Activated CD4-positive, alpha-beta T cell treated with anti-CD3 and anti-CD28 coated beads, Interleukin-2, amount 10 ng/mL, durations not matched to agents 24 days and 14 days (primary cell): ENCODE measurements at regions not wholly inside any gene's neighbourhood (a gene's known extent, or its start where the extent isn't known, plus 50 kb on each side); places are given as distances from the start of the nearest gene placed in this dataset.
"Not testable (repeated sequence)": the region's sequence is repeated elsewhere in the genome, so short reads cannot be mapped to it uniquely, and the experiment has no call there.

ENCODE experiments used
- DNase-seq: peaks from one replicate; pipeline ENCODE4 v3.0.0; 2022
- H3K27ac Mint-ChIP-seq: one replicate; pipeline ENCODE4 v1.8.0; 2022; ENCODE audit warnings: mild to moderate bottlenecking, mixed read lengths
- H3K27me3 Mint-ChIP-seq: one replicate; pipeline ENCODE4 v1.8.0; 2022; ENCODE audit warnings: mixed read lengths
- H3K36me3 Mint-ChIP-seq: one replicate; pipeline ENCODE4 v1.8.0; 2022; ENCODE audit warnings: low read depth, mild to moderate bottlenecking, mixed read lengths
- H3K4me1 Mint-ChIP-seq: one replicate; pipeline ENCODE4 v1.8.0; 2021; ENCODE audit warnings: mixed read lengths
- H3K4me3 Mint-ChIP-seq: one replicate; pipeline ENCODE4 v1.8.0; 2022; ENCODE audit warnings: mild to moderate bottlenecking, moderate library complexity, mixed read lengths
- H3K9me3 Mint-ChIP-seq: one replicate; pipeline ENCODE4 v1.8.0; 2021; ENCODE audit warnings: mixed read lengths
- intact Hi-C: fragments of 100-400 bp; cut with micrococcal nuclease; formaldehyde crosslinking; loops from one replicate; pipeline ENCODE4 v1.15.1; 2023

GRCh38 chr9:86639899-86640379 is 285.7 kb upstream of the TUT7 start:
- Mint-ChIP-seq H3K36me3 (no peaks in the 10 kb centered on the region), H3K27ac (no peak overlapping the region), H3K4me1 (no peaks in the 10 kb centered on the region), H3K27me3 (peaks cover 8% of the 10 kb centered on the region), H3K9me3 (no peaks in the 10 kb centered on the region), H3K4me3 (no peak overlapping the region)
- intact Hi-C loops = no loop called here
- DNase-seq = no peak

- H3K27me3 Mint-ChIP-seq = peaks cover 8% of the 10 kb centered on the region
- DNase-seq = no peak
- no peaks in the 10 kb centered on the region for H3K4me1 Mint-ChIP-seq
Measured at GRCh38 chr9:86639287-86639686, 285.1 kb upstream of the TUT7 start.

GRCh38 chr9:86638109-86638508 is 283.9 kb upstream of the TUT7 start:
- Mint-ChIP-seq H3K9me3 (no peaks in the 10 kb centered on the region), H3K27me3 (peaks cover 8% of the 10 kb centered on the region), H3K4me1 (no peaks in the 10 kb centered on the region), H3K36me3 (no peaks in the 10 kb centered on the region), H3K4me3 (no peak overlapping the region), H3K27ac (no peak overlapping the region)
- no peak for DNase-seq
- intact Hi-C loops = no loop called here

More at GRCh38 chr9:86639287-86639686, 285.1 kb upstream of the TUT7 start:
- intact Hi-C loops = no loop called here
- Mint-ChIP-seq H3K4me3 (no peak overlapping the region), H3K27ac (no peak overlapping the region), H3K9me3 (no peaks in the 10 kb centered on the region), H3K36me3 (no peaks in the 10 kb centered on the region)

GRCh38 chr9:86637515-86637914 is 283.3 kb upstream of the TUT7 start:
- H3K4me1 Mint-ChIP-seq = no peaks in the 10 kb centered on the region
- intact Hi-C loops = no loop called here
- H3K9me3 Mint-ChIP-seq = no peaks in the 10 kb centered on the region
- DNase-seq = no peak
- H3K36me3 Mint-ChIP-seq = no peaks in the 10 kb centered on the region
- no peak overlapping the region for H3K4me3 Mint-ChIP-seq
- H3K27me3 Mint-ChIP-seq = peaks cover 8% of the 10 kb centered on the region
- H3K27ac Mint-ChIP-seq = no peak overlapping the region

- Mint-ChIP-seq H3K27me3 (peaks cover 8% of the 10 kb centered on the region), H3K4me1 (no peaks in the 10 kb centered on the region), H3K4me3 (no peak overlapping the region), H3K9me3 (no peaks in the 10 kb centered on the region), H3K36me3 (no peaks in the 10 kb centered on the region), H3K27ac (no peak overlapping the region)
- DNase-seq = no peak
- intact Hi-C loops = no loop called here
Measured at GRCh38 chr9:86636519-86636918, 282.3 kb upstream of the TUT7 start.

- Mint-ChIP-seq H3K4me1 (no peaks in the 10 kb centered on the region), H3K27me3 (peaks cover 8% of the 10 kb centered on the region), H3K27ac (no peak overlapping the region), H3K4me3 (no peak overlapping the region), H3K9me3 (no peaks in the 10 kb centered on the region), H3K36me3 (no peaks in the 10 kb centered on the region)
- intact Hi-C loops = no loop called here
- no peak for DNase-seq
Measured at GRCh38 chr9:86636038-86636437, 281.8 kb upstream of the TUT7 start.

- intact Hi-C loops = no loop called here
- Mint-ChIP-seq H3K27me3 (peaks cover 6% of the 10 kb centered on the region), H3K4me3 (no peak overlapping the region), H3K36me3 (no peaks in the 10 kb centered on the region), H3K27ac (no peak overlapping the region), H3K9me3 (no peaks in the 10 kb centered on the region), H3K4me1 (no peaks in the 10 kb centered on the region)
- DNase-seq = no peak
Measured at GRCh38 chr9:86634501-86634900, 280.3 kb upstream of the TUT7 start.

- Mint-ChIP-seq H3K4me3 (no peak overlapping the region), H3K4me1 (no peaks in the 10 kb centered on the region), H3K27ac (no peak overlapping the region), H3K9me3 (no peaks in the 10 kb centered on the region), H3K27me3 (peaks cover 6% of the 10 kb centered on the region), H3K36me3 (no peaks in the 10 kb centered on the region)
- intact Hi-C loops = no loop called here
- DNase-seq = no peak
Measured at GRCh38 chr9:86633945-86634344, 279.7 kb upstream of the TUT7 start.

- Mint-ChIP-seq H3K4me1 (no peaks in the 10 kb centered on the region), H3K36me3 (no peaks in the 10 kb centered on the region), H3K4me3 (no peak overlapping the region), H3K27me3 (peaks cover 4% of the 10 kb centered on the region), H3K27ac (no peak overlapping the region), H3K9me3 (no peaks in the 10 kb centered on the region)
- intact Hi-C loops = no loop called here
- no peak for DNase-seq
Measured at GRCh38 chr9:86632537-86632936, 278.3 kb upstream of the TUT7 start.

GRCh38 chr9:86629530-86629929 is 275.3 kb upstream of the TUT7 start:
- intact Hi-C loops = no loop called here
- Mint-ChIP-seq H3K4me3 (no peak overlapping the region), H3K36me3 (no peaks in the 10 kb centered on the region), H3K4me1 (no peaks in the 10 kb centered on the region), H3K9me3 (no peaks in the 10 kb centered on the region), H3K27ac (no peak overlapping the region), H3K27me3 (no peaks in the 10 kb centered on the region)
- DNase-seq = no peak

- Mint-ChIP-seq H3K36me3 (no peaks in the 10 kb centered on the region), H3K27me3 (no peaks in the 10 kb centered on the region), H3K27ac (no peak overlapping the region), H3K4me3 (no peak overlapping the region), H3K4me1 (no peaks in the 10 kb centered on the region), H3K9me3 (no peaks in the 10 kb centered on the region)
- intact Hi-C loops = no loop called here
- DNase-seq = no peak
Measured at GRCh38 chr9:86626802-86627201, 272.6 kb upstream of the TUT7 start.

- no peak for DNase-seq
- no peaks in the 10 kb centered on the region for H3K36me3 Mint-ChIP-seq
- no peaks in the 10 kb centered on the region for H3K27me3 Mint-ChIP-seq
- no peak overlapping the region for H3K4me3 Mint-ChIP-seq
- H3K27ac Mint-ChIP-seq = no peak overlapping the region
- no peaks in the 10 kb centered on the region for H3K4me1 Mint-ChIP-seq
- intact Hi-C loops = no loop called here
- H3K9me3 Mint-ChIP-seq = no peaks in the 10 kb centered on the region
Measured at GRCh38 chr9:86624630-86625029, 270.4 kb upstream of the TUT7 start.

- Mint-ChIP-seq H3K27me3 (no peaks in the 10 kb centered on the region), H3K4me1 (no peaks in the 10 kb centered on the region), H3K4me3 (no peak overlapping the region), H3K27ac (no peak overlapping the region), H3K9me3 (no peaks in the 10 kb centered on the region), H3K36me3 (no peaks in the 10 kb centered on the region)
- DNase-seq = no peak
- intact Hi-C loops = no loop called here
Measured at GRCh38 chr9:86614871-86615849, 260.9 kb upstream of the TUT7 start.

- DNase-seq = no peak
- Mint-ChIP-seq H3K27ac (no peak overlapping the region), H3K27me3 (no peaks in the 10 kb centered on the region), H3K4me3 (no peak overlapping the region), H3K4me1 (no peaks in the 10 kb centered on the region), H3K9me3 (no peaks in the 10 kb centered on the region), H3K36me3 (no peaks in the 10 kb centered on the region)
- intact Hi-C loops = no loop called here
Measured at GRCh38 chr9:86613943-86614342, 259.7 kb upstream of the TUT7 start.

GRCh38 chr9:86611534-86611933 is 257.3 kb upstream of the TUT7 start:
- H3K9me3 Mint-ChIP-seq, H3K4me1 Mint-ChIP-seq, DNase-seq, H3K4me3 Mint-ChIP-seq, H3K27me3 Mint-ChIP-seq, H3K36me3 Mint-ChIP-seq, H3K27ac Mint-ChIP-seq, intact Hi-C loops: not testable (repeated sequence)
